ENCODE measurements at regions not wholly inside any gene's neighbourhood (a gene's known extent, or its start where the extent isn't known, plus 50 kb on each side); places are given as distances from the start of the nearest gene placed in this dataset.

DNA sequence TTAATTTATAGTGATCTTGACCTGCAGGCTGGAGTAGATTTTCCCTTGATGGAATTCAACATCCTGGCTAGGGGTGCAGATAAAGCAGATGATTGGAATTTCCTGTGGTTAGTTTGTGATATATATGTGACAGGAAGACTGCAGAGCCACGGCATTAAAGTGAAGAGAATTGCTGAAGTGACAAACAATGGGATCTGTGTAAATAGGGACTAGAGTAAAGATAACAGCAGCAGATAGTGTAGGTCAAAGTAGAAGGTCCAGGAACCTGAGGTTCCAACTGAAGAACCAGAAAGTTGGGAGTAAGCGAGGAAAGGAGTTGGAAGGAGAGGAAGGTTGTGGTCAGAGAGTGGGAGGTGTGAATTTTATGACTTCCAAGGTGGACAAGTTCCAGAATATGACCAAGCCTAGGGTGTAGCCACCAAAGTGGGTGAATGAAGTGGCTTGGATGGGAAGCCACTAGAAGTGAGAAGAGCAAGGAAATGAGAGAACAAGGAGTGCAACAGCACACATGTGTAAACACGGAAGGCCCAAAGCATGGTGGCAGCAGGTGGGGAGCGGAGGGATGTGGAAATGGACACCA is 325.0 kb downstream of the RAB28 start:
- whole genome bisulfite sequencing (ENCODE audit: insufficient coverage), result 64% methylated on average over 4 of the region's 4 CpGs
- no peaks in the 10 kb centered on the region for H3K9me3 ChIP-seq (ENCODE audit: control extremely low read depth in 1 of 3, control insufficient read depth in 2 of 3, insufficient read depth in 1 of 3, low read length in 2 of 3)
- no peaks in the 10 kb centered on the region for H3K4me1 ChIP-seq (ENCODE audit: control insufficient read depth in 2 of 2, insufficient read depth in 2 of 2, low read length in 2 of 2)
- H3K79me2 ChIP-seq (ENCODE audit: control insufficient read depth, insufficient read depth, low read length), result no peaks in the 10 kb centered on the region
- Mint-ChIP-seq H3K27ac (no peak overlapping the region), H3K4me3 (no peak overlapping the region), H3K4me1 (no peaks in the 10 kb centered on the region), H3K27me3 (no peaks in the 10 kb centered on the region), H3K9me3 (ENCODE audit: insufficient read depth) (no peaks in the 10 kb centered on the region)
- no peaks in the 10 kb centered on the region for H3K27me3 ChIP-seq (replicated peaks in 1 of 4; ENCODE audit: control extremely low read depth in 1 of 4, control insufficient read depth in 3 of 4, insufficient read depth in 4 of 4, low read length in 3 of 4)
- TF ChIP-seq, protein P1, sequence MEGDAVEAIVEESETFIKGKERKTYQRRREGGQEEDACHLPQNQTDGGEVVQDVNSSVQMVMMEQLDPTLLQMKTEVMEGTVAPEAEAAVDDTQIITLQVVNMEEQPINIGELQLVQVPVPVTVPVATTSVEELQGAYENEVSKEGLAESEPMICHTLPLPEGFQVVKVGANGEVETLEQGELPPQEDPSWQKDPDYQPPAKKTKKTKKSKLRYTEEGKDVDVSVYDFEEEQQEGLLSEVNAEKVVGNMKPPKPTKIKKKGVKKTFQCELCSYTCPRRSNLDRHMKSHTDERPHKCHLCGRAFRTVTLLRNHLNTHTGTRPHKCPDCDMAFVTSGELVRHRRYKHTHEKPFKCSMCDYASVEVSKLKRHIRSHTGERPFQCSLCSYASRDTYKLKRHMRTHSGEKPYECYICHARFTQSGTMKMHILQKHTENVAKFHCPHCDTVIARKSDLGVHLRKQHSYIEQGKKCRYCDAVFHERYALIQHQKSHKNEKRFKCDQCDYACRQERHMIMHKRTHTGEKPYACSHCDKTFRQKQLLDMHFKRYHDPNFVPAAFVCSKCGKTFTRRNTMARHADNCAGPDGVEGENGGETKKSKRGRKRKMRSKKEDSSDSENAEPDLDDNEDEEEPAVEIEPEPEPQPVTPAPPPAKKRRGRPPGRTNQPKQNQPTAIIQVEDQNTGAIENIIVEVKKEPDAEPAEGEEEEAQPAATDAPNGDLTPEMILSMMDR (IDR thresholded peaks at IDR 0.05), result no peak
- TF ChIP-seq EZH2 (IDR thresholded peaks at IDR 0.05; ENCODE audit: borderline replicate concordance, insufficient read depth, low read depth, low read length, poor library complexity, severe bottlenecking), result no peak
- H3K4me3 ChIP-seq (ENCODE audit: control extremely low read depth in 1 of 5, extremely low read depth in 1 of 5, insufficient read depth in 1 of 5, low read depth in 2 of 5, low read length in 4 of 5), result no peak overlapping the region
- ChIA-PET CTCF (no interaction called here), POLR2A (no interaction called here)
- no peak overlapping the region for H3K4me2 ChIP-seq (replicated peaks; ENCODE audit: low read depth, low read length, poor library complexity, severe bottlenecking)
- H3K9ac ChIP-seq (ENCODE audit: low read length), result no peak overlapping the region
- no peak overlapping the region for H3K27ac ChIP-seq (ENCODE audit: low read length in 2 of 2)
- intact Hi-C loops (cut with micrococcal nuclease), result no loop called here
- H4K20me1 ChIP-seq (ENCODE audit: control insufficient read depth, insufficient read depth, low read length, poor library complexity, severe bottlenecking), result no peaks in the 10 kb centered on the region
- ATAC-seq (ENCODE audit: low read depth) (no peak), DNase-seq (no peak)
- no peaks in the 10 kb centered on the region for H3K36me3 ChIP-seq (replicated peaks in 1 of 2; ENCODE audit: control extremely low read depth in 1 of 2, control insufficient read depth in 1 of 2, extremely low read depth in 1 of 2, insufficient read depth in 2 of 2, low read length in 1 of 2)
- H2AFZ ChIP-seq (ENCODE audit: insufficient read depth, low read depth, low read length, poor library complexity, severe bottlenecking), result no peak overlapping the region

DNA sequence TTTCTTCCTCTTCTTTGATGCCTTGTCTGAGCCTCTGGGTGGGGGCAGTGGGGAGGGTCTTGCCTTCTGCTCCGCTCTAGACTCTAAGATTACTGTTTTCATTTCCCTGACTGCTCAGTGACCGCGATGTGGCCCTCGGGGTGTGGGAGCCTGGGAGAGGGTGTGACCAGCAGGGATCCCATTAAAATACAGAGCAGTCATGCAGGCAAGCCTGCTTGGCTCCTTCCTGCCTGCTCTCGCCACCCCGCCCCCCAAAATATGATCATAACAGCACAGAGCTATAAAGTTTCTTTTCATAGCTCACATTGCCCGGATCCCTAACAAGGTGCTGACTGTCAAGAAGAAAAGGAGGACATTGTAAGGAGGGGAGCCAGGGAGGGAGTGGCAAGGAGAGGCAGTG is 332.9 kb downstream of the RAB28 start:
- CTCF ChIA-PET, result no interaction called here

More for the DNA sequence above, 332.9 kb downstream of the RAB28 start:
- no peaks in the 10 kb centered on the region for H3K36me3 ChIP-seq (replicated peaks in 1 of 2; ENCODE audit: control extremely low read depth in 1 of 2, control insufficient read depth in 1 of 2, extremely low read depth in 1 of 2, insufficient read depth in 2 of 2, low read length in 1 of 2)
- no peak overlapping the region for H2AFZ ChIP-seq (ENCODE audit: insufficient read depth, low read depth, low read length, poor library complexity, severe bottlenecking)
- no peaks in the 10 kb centered on the region for H3K4me1 ChIP-seq (ENCODE audit: control insufficient read depth in 2 of 2, insufficient read depth in 2 of 2, low read length in 2 of 2)
- ATAC-seq (ENCODE audit: low read depth) (no peak), DNase-seq (no peak)
- no peaks in the 10 kb centered on the region for H3K27me3 ChIP-seq (replicated peaks in 1 of 4; ENCODE audit: control extremely low read depth in 1 of 4, control insufficient read depth in 3 of 4, insufficient read depth in 4 of 4, low read length in 3 of 4)
- no peak overlapping the region for H3K4me2 ChIP-seq (replicated peaks; ENCODE audit: low read depth, low read length, poor library complexity, severe bottlenecking)
- no peaks in the 10 kb centered on the region for H3K79me2 ChIP-seq (ENCODE audit: control insufficient read depth, insufficient read depth, low read length)
- H3K9ac ChIP-seq (ENCODE audit: low read length), result no peak overlapping the region
- POLR2A ChIA-PET, result no interaction called here
- H3K27ac ChIP-seq (ENCODE audit: low read length in 2 of 2), result no peak overlapping the region
- no CpG with 5 or more reads among the region's 7 CpGs for WGBS (ENCODE audit: insufficient coverage)
- intact Hi-C loops (cut with micrococcal nuclease), result no loop called here
- peaks cover 0 to 6% (median 0%) of the 10 kb centered on the region in 3 donors for H3K9me3 ChIP-seq (ENCODE audit: control extremely low read depth in 1 of 3, control insufficient read depth in 2 of 3, insufficient read depth in 1 of 3, low read length in 2 of 3)
- no peak overlapping the region for H3K4me3 ChIP-seq (ENCODE audit: control extremely low read depth in 1 of 5, extremely low read depth in 1 of 5, insufficient read depth in 1 of 5, low read depth in 2 of 5, low read length in 4 of 5)
- no peak for TF ChIP-seq EZH2 (IDR thresholded peaks at IDR 0.05; ENCODE audit: borderline replicate concordance, insufficient read depth, low read depth, low read length, poor library complexity, severe bottlenecking)
- TF ChIP-seq, protein P1 (IDR thresholded peaks at IDR 0.05), result no peak
- Mint-ChIP-seq H3K27ac (no peak overlapping the region), H3K4me3 (no peak overlapping the region), H3K9me3 (ENCODE audit: insufficient read depth) (peaks cover 5% of the 10 kb centered on the region), H3K4me1 (no peaks in the 10 kb centered on the region), H3K27me3 (no peaks in the 10 kb centered on the region)
- H4K20me1 ChIP-seq (ENCODE audit: control insufficient read depth, insufficient read depth, low read length, poor library complexity, severe bottlenecking), result no peaks in the 10 kb centered on the region

All from B cell (primary cell).